HG03060 (cell line): ENCODE measurements at regions not wholly inside any gene's neighbourhood (a gene's known extent, or its start where the extent isn't known, plus 50 kb on each side); places are given as distances from the start of the nearest gene placed in this dataset.

Source experiments
- ATAC-seq: cut with Tn5 transposase; IDR thresholded peaks from one replicate; pipeline ENCODE4 v1.9.1; 2021; ENCODE audit warnings: low read depth, moderate number of reproducible peaks; ENCODE audit not compliant: unreplicated experiment

DNA sequence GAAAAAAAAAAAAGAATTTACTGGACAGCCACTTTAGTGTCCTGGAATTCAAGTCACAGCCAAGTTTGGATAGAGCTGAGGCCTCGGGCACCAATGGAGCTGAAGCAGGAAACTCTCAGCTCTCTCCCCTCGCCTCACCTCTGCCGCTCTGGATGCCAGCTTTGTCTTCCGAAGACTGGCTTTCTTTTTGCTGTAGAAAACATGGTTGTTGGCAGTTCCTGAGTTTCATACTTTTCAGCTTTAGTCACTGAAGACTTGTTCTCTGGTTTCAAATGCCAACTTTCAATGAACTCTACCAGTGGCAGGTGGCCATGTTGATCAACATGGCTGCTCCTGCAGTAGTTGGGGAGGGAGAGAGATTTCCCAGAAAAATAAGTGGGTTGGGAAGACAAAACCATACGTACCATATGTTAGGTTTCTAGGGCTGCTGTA is 142.2 kb downstream of the SNX18 start:
- ATAC-seq: no peak

DNA sequence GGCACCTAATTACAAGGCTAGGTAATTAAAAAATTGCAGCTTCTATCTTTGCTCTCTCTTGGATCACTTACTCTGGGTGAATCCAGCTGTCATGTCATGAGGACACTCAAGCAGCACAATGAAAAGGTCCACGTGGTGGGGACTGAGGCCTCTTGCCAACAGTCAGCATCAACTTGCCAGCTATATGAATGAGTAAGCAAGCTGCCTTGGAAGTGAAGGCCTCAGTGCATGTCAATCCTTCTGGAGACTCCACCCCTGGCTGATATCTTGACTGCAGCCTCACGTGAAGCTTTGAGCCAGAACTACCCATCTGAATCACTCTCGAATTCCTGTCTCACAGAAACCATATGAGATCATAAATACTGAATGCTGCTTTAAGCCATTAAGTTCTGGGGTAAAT is 140.5 kb downstream of the SNX18 start:
- no peak for ATAC-seq

DNA sequence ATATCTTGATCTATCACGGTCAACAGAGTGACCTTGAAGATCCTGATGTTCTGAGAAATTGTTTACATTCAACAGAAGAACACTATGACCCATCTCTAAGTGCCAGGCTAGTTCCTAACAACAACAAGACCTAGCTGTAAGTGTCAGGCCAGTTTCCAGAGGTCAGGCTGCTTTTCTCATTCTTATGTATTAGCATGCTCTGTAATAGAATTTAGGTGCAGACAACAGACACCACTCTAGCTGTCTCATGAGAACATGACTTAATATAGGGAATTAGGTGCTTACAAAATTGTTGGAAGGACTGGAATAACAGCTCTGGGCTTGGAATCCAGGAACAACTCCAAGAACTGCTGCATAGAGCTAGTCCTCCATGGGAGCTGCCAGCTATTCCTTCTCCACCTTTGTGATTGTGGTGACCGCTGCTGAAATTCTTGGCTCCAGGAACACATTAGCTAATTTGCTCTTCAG is 138.7 kb downstream of the SNX18 start:
- ATAC-seq: no peak

- no peak for ATAC-seq
These were observed 138.2 kb downstream of the SNX18 start for GRCh38 chr5:54655761-54656160.

- no peak for ATAC-seq
These were observed 137.7 kb downstream of the SNX18 start for GRCh38 chr5:54655266-54655665.

- no peak for ATAC-seq
These were observed 136.5 kb downstream of the SNX18 start for GRCh38 chr5:54653956-54654614.

GRCh38 chr5:54651482-54652076 is 134.0 kb downstream of the SNX18 start:
- ATAC-seq: no peak

DNA sequence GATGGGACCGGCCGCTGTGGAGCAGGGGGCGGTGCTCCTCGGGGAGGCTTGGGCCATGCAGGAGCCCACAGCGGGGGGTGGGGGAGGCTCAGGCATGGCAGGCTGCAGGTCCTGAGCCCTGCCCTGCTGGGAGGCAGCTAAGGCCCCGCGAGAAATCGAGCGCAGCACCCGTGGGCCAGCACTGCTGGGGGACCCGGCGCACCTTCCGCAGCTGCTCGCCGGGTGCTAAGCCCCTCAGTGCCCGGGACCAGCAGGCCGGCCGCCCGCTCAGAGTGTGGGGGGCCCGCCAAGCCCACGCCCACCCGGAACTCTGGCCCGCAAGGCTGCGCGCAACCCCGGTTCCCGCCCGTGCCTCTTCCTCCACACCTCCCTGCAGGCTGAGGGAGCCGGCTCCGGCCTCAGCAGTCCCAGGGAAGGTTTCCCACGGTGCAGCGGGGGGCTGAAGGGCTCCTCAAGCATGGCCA is 131.5 kb downstream of the SNX18 start:
- no peak for ATAC-seq

- ATAC-seq: peak; percentile 88
These were observed 129.0 kb downstream of the SNX18 start for GRCh38 chr5:54646356-54647101.

DNA sequence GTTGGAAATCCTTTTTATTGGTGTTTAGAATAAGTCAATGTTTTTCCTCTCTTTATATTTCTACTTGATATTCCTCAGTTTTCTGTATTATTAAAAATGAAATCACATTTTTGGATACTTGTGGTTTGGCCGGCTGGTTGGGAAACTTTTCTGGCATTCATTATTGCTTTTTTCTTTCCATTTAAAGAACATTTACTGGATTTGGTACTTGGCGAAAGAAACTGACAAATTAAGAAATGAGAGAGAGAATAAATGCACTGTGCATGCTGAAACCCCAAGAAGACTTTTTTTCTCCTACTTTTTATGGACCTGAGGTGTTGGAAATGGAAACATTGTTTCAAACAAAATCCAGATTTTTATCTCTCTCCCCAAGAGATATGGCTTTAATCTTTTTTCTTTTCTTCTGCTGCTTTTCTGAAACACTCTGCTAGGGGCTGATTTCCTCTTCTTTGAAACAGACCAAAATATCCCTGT is 128.4 kb downstream of the SNX18 start:
- no peak for ATAC-seq

- no peak for ATAC-seq
These were observed 126.7 kb downstream of the SNX18 start for GRCh38 chr5:54644226-54644625.

DNA sequence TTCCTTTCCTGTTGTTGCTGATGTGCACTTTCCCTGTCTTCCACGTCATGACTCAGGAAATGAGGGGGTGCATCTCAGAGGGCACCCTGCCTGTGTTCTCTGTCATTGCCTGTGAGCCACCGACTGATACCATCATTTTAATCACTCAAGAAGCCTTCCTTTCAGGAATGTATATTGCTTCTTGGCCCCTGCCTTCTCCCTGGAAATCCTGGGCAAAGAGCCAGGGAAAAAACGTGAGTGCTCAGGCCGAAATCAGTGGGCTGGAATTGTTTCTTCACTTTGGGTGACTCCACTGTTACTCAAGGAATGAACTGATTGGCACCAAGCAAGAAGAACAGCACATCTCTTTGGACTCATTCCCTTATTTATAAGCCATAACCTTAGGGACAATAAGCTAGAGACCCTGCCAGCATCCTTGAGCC is 126.1 kb downstream of the SNX18 start:
- no peak for ATAC-seq

DNA sequence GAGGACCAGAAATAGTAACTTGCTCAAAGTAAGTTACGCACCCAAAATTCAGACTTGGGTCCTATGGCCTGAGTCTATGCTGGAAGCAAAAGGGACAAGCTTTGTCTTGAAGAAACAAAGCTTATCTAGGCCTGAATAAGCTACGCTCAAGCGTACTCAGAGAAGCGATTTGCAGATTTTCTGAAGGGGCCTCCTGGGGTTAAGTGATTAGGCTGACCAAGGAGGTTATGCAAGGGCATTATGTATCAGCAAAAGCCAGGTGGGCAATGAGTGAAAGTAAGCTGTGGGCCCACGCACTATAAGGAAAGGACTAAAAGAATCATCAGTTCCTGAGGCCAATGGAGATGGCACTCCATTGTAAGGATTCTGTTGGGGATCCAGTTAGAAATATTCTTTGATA is 122.1 kb downstream of the SNX18 start:
- no peak for ATAC-seq

- ATAC-seq: no peak
These were observed 120.5 kb downstream of the SNX18 start for GRCh38 chr5:54638106-54638505.

DNA sequence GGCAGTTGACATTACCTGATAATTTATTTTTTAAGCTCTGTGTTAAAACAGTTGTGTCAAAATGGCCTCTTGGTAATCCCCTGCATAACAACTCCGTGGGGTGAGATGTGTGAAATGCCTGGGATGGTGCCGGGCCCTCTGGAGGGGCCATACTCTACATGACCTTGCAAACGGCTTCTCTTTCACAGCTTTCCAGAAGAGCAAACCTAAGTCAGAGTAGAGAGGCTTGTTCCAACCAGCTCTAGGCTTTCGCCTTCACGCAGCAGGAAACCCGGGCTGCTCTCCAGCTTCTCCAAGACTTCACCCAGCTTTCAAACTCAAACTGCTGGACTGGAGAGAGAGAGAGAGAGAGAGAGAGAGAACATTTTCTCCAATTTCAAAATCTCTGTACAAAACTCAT is 120.1 kb downstream of the SNX18 start:
- ATAC-seq: no peak

- no peak for ATAC-seq
These were observed 116.5 kb downstream of the SNX18 start for GRCh38 chr5:54634089-54634488.

- no peak for ATAC-seq
These were observed 114.7 kb downstream of the SNX18 start for GRCh38 chr5:54632131-54632701.

GRCh38 chr5:54630738-54631359 is 113.3 kb downstream of the SNX18 start:
- ATAC-seq: no peak

DNA sequence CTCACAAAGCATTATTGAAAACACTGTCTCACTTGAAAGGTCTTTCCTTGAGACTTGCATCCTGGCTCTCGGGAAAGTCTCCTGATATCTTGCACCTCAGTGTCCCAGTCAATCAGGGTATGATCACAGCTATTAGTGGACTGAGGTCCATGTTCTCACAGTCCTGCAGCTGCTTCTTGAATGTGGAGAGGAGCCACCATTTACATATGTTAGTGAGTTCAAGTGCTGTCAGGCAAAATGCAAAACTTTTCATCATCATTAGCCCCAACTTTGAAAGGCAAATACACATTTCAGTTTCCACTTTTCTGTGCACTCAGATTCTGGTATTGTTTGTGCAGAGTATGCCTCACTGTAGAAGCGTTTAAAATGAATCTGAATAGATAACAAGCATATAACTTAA is 111.6 kb downstream of the SNX18 start:
- no peak for ATAC-seq

GRCh38 chr5:54628050-54628449 is 110.5 kb downstream of the SNX18 start:
- no peak for ATAC-seq

- ATAC-seq: no peak
These were observed 108.8 kb downstream of the SNX18 start for GRCh38 chr5:54626407-54626806.
